Mesenchymal stem cell (in vitro differentiated cells and primary cell): ENCODE measurements at regions not wholly inside any gene's neighbourhood (a gene's known extent, or its start where the extent isn't known, plus 50 kb on each side); places are given as distances from the start of the nearest gene placed in this dataset.

ENCODE experiments used
- DNase-seq: peaks from one replicate; pipeline ENCODE4 v3.0.0-alpha.2; 2013
- H2AFZ ChIP-seq: one replicate; pipeline ENCODE4 v1.6.1; 2013; ENCODE audit warnings: low read depth, mild to moderate bottlenecking, control low read depth, inconsistent platforms, low read length, moderate library complexity
- H2AK5ac ChIP-seq: 2 replicates; pipeline ENCODE4 v1.6.1; 2013; ENCODE audit warnings: low read length, moderate library complexity, mild to moderate bottlenecking, inconsistent platforms; ENCODE audit not compliant: severe bottlenecking
- H2BK120ac ChIP-seq: one replicate; pipeline ENCODE4 v1.6.1; 2013; ENCODE audit warnings: low read depth, mild to moderate bottlenecking, inconsistent platforms, low read length, moderate library complexity
- H2BK12ac ChIP-seq, 2 experiments: one replicate each; pipeline ENCODE4 v1.6.1; 2013; ENCODE audit warnings: inconsistent platforms in 2 of 2, low read length in 2 of 2, mild to moderate bottlenecking in 2 of 2, moderate library complexity in 2 of 2, control low read depth in 1 of 2
- H2BK15ac ChIP-seq: one replicate; pipeline ENCODE4 v1.6.1; 2013; ENCODE audit warnings: mild to moderate bottlenecking, low read depth, inconsistent platforms; ENCODE audit not compliant: poor library complexity, severe bottlenecking
- H2BK5ac ChIP-seq: 2 replicates; pipeline ENCODE4 v1.6.1; 2013; ENCODE audit warnings: low read depth, mild to moderate bottlenecking, low read length, control low read depth, inconsistent platforms; ENCODE audit not compliant: poor library complexity, severe bottlenecking
- H3K14ac ChIP-seq, 2 experiments: one replicate each; pipeline ENCODE4 v1.6.1; 2013; ENCODE audit warnings: inconsistent platforms in 2 of 2, low read length in 2 of 2, control low read depth in 1 of 2, mild to moderate bottlenecking in 1 of 2, moderate library complexity in 1 of 2
- H3K18ac ChIP-seq, 2 experiments: one replicate each; pipeline ENCODE4 v1.6.1; 2013; ENCODE audit warnings: inconsistent platforms in 2 of 2, low read length in 2 of 2, control low read depth in 1 of 2, low read depth in 1 of 2, mild to moderate bottlenecking in 1 of 2
- H3K23ac ChIP-seq, 2 experiments: one replicate each; pipeline ENCODE4 v1.6.1; 2013; ENCODE audit warnings: inconsistent platforms in 2 of 2, low read length in 2 of 2, mild to moderate bottlenecking in 2 of 2, moderate library complexity in 2 of 2, control low read depth in 1 of 2
- H3K27ac ChIP-seq: 2 replicates; pipeline ENCODE4 v1.5.1; 2013; ENCODE audit warnings: mild to moderate bottlenecking, moderate library complexity, low read length, control low read depth, inconsistent platforms; ENCODE audit not compliant: poor library complexity, severe bottlenecking
- H3K27me3 ChIP-seq, 2 experiments: 2 replicates each; pipeline versions ENCODE4 v1.6.1 to v1.7.0; 2013; ENCODE audit warnings: low read length in 2 of 2, mild to moderate bottlenecking in 2 of 2, moderate library complexity in 2 of 2, control low read depth in 1 of 2, inconsistent platforms in 1 of 2; ENCODE audit not compliant: control insufficient read depth in 1 of 2, insufficient read depth in 1 of 2
- H3K36me3 ChIP-seq, 2 experiments: 2 replicates each; pipeline versions ENCODE4 v1.6.1 to v1.7.0; 2013; ENCODE audit warnings: low read length in 2 of 2, control low read depth in 1 of 2, inconsistent platforms in 1 of 2, low read depth in 1 of 2, mild to moderate bottlenecking in 1 of 2; ENCODE audit not compliant: insufficient read depth in 2 of 2, control insufficient read depth in 1 of 2
- H3K4ac ChIP-seq, 2 experiments: one replicate each; pipeline ENCODE4 v1.6.1; 2013; ENCODE audit warnings: inconsistent platforms in 2 of 2, low read length in 2 of 2, mild to moderate bottlenecking in 2 of 2, moderate library complexity in 2 of 2, control low read depth in 1 of 2, low read depth in 1 of 2
- H3K4me1 ChIP-seq: 2 replicates; pipeline ENCODE4 v1.6.1; 2013; ENCODE audit warnings: low read depth, low read length, control low read depth; ENCODE audit not compliant: control insufficient read depth, insufficient read depth
- H3K4me2 ChIP-seq: 2 replicates; pipeline ENCODE4 v1.6.1; 2013; ENCODE audit warnings: low read length, mild to moderate bottlenecking, inconsistent platforms; ENCODE audit not compliant: poor library complexity, severe bottlenecking
- H3K4me3 ChIP-seq, 2 experiments: 2 replicates each; pipeline versions ENCODE4 v1.5.1 to v1.7.0; 2013; ENCODE audit warnings: low read length in 2 of 2, mild to moderate bottlenecking in 2 of 2, control low read depth in 1 of 2, low read depth in 1 of 2; ENCODE audit not compliant: insufficient read depth in 1 of 2
- H3K79me1 ChIP-seq: replicated peaks from 2 replicates; pipeline ENCODE4 v1.6.1; 2013; ENCODE audit warnings: mild to moderate bottlenecking, control low read depth, low read length, inconsistent platforms; ENCODE audit not compliant: poor library complexity, severe bottlenecking
- H3K9ac ChIP-seq: 2 replicates; pipeline ENCODE4 v1.7.0; 2013; ENCODE audit warnings: mild to moderate bottlenecking, low read length, moderate library complexity
- H3K9me3 ChIP-seq: 2 replicates; pipeline ENCODE4 v1.7.0; 2013; ENCODE audit warnings: mild to moderate bottlenecking, low read length; ENCODE audit not compliant: control insufficient read depth
- H4K8ac ChIP-seq: one replicate; pipeline ENCODE4 v1.6.1; 2013; ENCODE audit warnings: inconsistent platforms, mild to moderate bottlenecking, low read length, moderate library complexity
- H4K91ac ChIP-seq: one replicate; pipeline ENCODE4 v1.6.1; 2013; ENCODE audit warnings: mild to moderate bottlenecking, low read length, inconsistent platforms
- WGBS: methylation state at CpG from one replicate; pipeline ENCODE4 v1.1.7; 2013; ENCODE audit warnings: mixed read lengths; 5-methylcytosine and 5-hydroxymethylcytosine counted together

GRCh38 chr2:18304849-18305248 lies 255.6 kb downstream of the RDH14 start:
- H3K4me2 ChIP-seq, result no peak overlapping the region
- H3K9ac ChIP-seq, result no peak overlapping the region
- H3K36me3 ChIP-seq, result no peaks in the 10 kb centered on the region
- no peak for DNase-seq
- H2BK5ac ChIP-seq, result no peak overlapping the region
- no peak overlapping the region for H3K4ac ChIP-seq
- no peaks in the 10 kb centered on the region for H3K79me1 ChIP-seq
- no peak overlapping the region for H2BK120ac ChIP-seq
- no peaks in the 10 kb centered on the region for H3K4me1 ChIP-seq
- H3K27ac ChIP-seq, result no peak overlapping the region
- H3K23ac ChIP-seq, result no peak overlapping the region
- H3K18ac ChIP-seq, result no peak overlapping the region
- H2BK12ac ChIP-seq, result no peak overlapping the region
- H2AK5ac ChIP-seq, result no peak overlapping the region
- H4K8ac ChIP-seq, result no peak overlapping the region
- no peaks in the 10 kb centered on the region for H3K27me3 ChIP-seq
- H4K91ac ChIP-seq, result no peak overlapping the region
- no peak overlapping the region for H2AFZ ChIP-seq
- 90% methylated on average over 1 of the region's 3 CpGs for WGBS
- H3K9me3 ChIP-seq, result no peaks in the 10 kb centered on the region
- no peak overlapping the region for H3K4me3 ChIP-seq
- H3K14ac ChIP-seq, result no peak overlapping the region
- H2BK15ac ChIP-seq, result no peak overlapping the region

GRCh38 chr2:18301421-18302139 lies 258.9 kb downstream of the RDH14 start:
- 88% methylated on average over 1 of the region's 2 CpGs for WGBS
- no peak overlapping the region for H3K4ac ChIP-seq
- no peak overlapping the region for H3K14ac ChIP-seq

GRCh38 chr2:18299423-18300212 lies 260.8 kb downstream of the RDH14 start:
- no peak overlapping the region for H3K23ac ChIP-seq
- DNase-seq, result peak; percentile 82

More at GRCh38 chr2:18301421-18302139, 258.9 kb downstream of the RDH14 start:
- no peaks in the 10 kb centered on the region for H3K27me3 ChIP-seq
- H3K23ac ChIP-seq, result no peak overlapping the region
- H2AK5ac ChIP-seq, result no peak overlapping the region
- no peak overlapping the region for H2AFZ ChIP-seq
- H4K91ac ChIP-seq, result no peak overlapping the region
- no peak overlapping the region for H2BK12ac ChIP-seq
- H2BK5ac ChIP-seq, result no peak overlapping the region
- no peak for DNase-seq
- H3K18ac ChIP-seq, result peak overlapping the region in 1 of 2 experiments; percentile 54
- H3K9ac ChIP-seq, result no peak overlapping the region
- no peaks in the 10 kb centered on the region for H3K9me3 ChIP-seq
- H3K36me3 ChIP-seq, result no peaks in the 10 kb centered on the region
- no peak overlapping the region for H3K4me3 ChIP-seq
- no peak overlapping the region for H2BK120ac ChIP-seq
- no peaks in the 10 kb centered on the region for H3K79me1 ChIP-seq
- H3K4me1 ChIP-seq, result peaks cover 1% of the 10 kb centered on the region
- H4K8ac ChIP-seq, result no peak overlapping the region
- H2BK15ac ChIP-seq, result no peak overlapping the region
- H3K4me2 ChIP-seq, result no peak overlapping the region
- H3K27ac ChIP-seq, result no peak overlapping the region

GRCh38 chr2:18297534-18298058 lies 262.9 kb downstream of the RDH14 start:
- no peaks in the 10 kb centered on the region for H3K36me3 ChIP-seq
- peaks cover 1% of the 10 kb centered on the region for H3K4me1 ChIP-seq
- no peak overlapping the region for H3K14ac ChIP-seq
- H3K27me3 ChIP-seq, result no peaks in the 10 kb centered on the region
- no peak overlapping the region for H2AK5ac ChIP-seq
- DNase-seq, result no peak
- H3K4me3 ChIP-seq, result no peak overlapping the region
- H3K23ac ChIP-seq, result no peak overlapping the region
- H4K8ac ChIP-seq, result no peak overlapping the region
- no peak overlapping the region for H3K4me2 ChIP-seq
- WGBS, result 100% methylated on average over 1 of the region's 6 CpGs
- H2BK15ac ChIP-seq, result no peak overlapping the region
- no peak overlapping the region for H3K4ac ChIP-seq
- H2BK12ac ChIP-seq, result no peak overlapping the region
- no peaks in the 10 kb centered on the region for H3K9me3 ChIP-seq
- no peak overlapping the region for H3K27ac ChIP-seq
- H4K91ac ChIP-seq, result no peak overlapping the region
- H3K18ac ChIP-seq, result no peak overlapping the region
- H2BK120ac ChIP-seq, result no peak overlapping the region
- H3K9ac ChIP-seq, result no peak overlapping the region
- no peak overlapping the region for H2BK5ac ChIP-seq
- no peaks in the 10 kb centered on the region for H3K79me1 ChIP-seq
- H2AFZ ChIP-seq, result no peak overlapping the region

More at GRCh38 chr2:18299423-18300212, 260.8 kb downstream of the RDH14 start:
- Histone ChIP-seq H3K4ac (peak overlapping the region in 1 of 2 experiments; percentile 69), H3K9ac (no peak overlapping the region), H2AFZ (no peak overlapping the region), H2BK120ac (no peak overlapping the region), H3K79me1 (no peaks in the 10 kb centered on the region), H3K4me2 (peak overlapping the region; percentile 45), H3K9me3 (no peaks in the 10 kb centered on the region), H2BK15ac (no peak overlapping the region), H4K91ac (no peak overlapping the region), H2BK12ac (no peak overlapping the region), H3K14ac (no peak overlapping the region), H3K4me3 (no peak overlapping the region), H3K27me3 (no peaks in the 10 kb centered on the region), H3K36me3 (no peaks in the 10 kb centered on the region), H2BK5ac (peak overlapping the region; percentile 91), H4K8ac (peak overlapping the region; percentile 72), H3K4me1 (peaks cover 1% of the 10 kb centered on the region), H2AK5ac (peak overlapping the region; percentile 99), H3K27ac (peak overlapping the region; percentile 98), H3K18ac (peak overlapping the region in 1 of 2 experiments; percentile 52)
- 31% methylated on average over 9 of the region's 9 CpGs for WGBS
